LNCAP (cell line): ENCODE measurements at regions not wholly inside any gene's neighbourhood (a gene's known extent, or its start where the extent isn't known, plus 50 kb on each side); places are given as distances from the start of the nearest gene placed in this dataset.

Experiments
- TF ChIP-seq, protein P1 (sequence below): fragments of 450-650 bp; IDR thresholded peaks from 2 replicates; pipeline ENCODE4 v1.5.1; 2017; ENCODE audit warnings: mild to moderate bottlenecking

- TF ChIP-seq, protein P1, sequence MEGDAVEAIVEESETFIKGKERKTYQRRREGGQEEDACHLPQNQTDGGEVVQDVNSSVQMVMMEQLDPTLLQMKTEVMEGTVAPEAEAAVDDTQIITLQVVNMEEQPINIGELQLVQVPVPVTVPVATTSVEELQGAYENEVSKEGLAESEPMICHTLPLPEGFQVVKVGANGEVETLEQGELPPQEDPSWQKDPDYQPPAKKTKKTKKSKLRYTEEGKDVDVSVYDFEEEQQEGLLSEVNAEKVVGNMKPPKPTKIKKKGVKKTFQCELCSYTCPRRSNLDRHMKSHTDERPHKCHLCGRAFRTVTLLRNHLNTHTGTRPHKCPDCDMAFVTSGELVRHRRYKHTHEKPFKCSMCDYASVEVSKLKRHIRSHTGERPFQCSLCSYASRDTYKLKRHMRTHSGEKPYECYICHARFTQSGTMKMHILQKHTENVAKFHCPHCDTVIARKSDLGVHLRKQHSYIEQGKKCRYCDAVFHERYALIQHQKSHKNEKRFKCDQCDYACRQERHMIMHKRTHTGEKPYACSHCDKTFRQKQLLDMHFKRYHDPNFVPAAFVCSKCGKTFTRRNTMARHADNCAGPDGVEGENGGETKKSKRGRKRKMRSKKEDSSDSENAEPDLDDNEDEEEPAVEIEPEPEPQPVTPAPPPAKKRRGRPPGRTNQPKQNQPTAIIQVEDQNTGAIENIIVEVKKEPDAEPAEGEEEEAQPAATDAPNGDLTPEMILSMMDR, result no peak
Observed at GRCh38 chr4:167397586-167397985, 163.3 kb upstream of the SPOCK3 start.

DNA sequence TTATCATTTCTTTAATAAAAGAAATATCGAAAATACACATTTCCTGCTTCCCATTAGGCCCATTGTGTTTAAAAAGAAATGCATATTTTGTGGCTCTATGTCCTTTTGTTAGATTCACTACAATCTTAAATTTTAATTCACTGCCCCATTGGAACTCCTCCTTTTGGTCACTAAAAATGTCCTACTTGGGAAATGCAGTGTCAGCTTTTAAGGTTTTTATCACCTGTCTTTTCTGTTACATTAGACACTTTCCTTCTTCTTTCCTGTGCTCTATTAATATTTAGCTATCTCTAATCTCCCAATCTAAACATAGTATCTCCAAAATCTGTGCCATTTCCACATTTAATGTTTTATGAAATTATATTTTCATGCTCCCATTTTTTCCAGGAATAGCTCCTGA lies 164.9 kb upstream of the SPOCK3 start:
- TF ChIP-seq, protein P1, result no peak

- TF ChIP-seq, protein P1, result no peak
Observed at GRCh38 chr4:167406181-167406580, 171.9 kb upstream of the SPOCK3 start.

- TF ChIP-seq, protein P1, result no peak
Observed at GRCh38 chr4:167415461-167415860, 181.2 kb upstream of the SPOCK3 start.

- TF ChIP-seq, protein P1, result no peak
Observed at GRCh38 chr4:167419468-167420140, 185.3 kb upstream of the SPOCK3 start.

- TF ChIP-seq, protein P1, result no peak
Observed at GRCh38 chr4:167421201-167421600, 186.9 kb upstream of the SPOCK3 start.

DNA sequence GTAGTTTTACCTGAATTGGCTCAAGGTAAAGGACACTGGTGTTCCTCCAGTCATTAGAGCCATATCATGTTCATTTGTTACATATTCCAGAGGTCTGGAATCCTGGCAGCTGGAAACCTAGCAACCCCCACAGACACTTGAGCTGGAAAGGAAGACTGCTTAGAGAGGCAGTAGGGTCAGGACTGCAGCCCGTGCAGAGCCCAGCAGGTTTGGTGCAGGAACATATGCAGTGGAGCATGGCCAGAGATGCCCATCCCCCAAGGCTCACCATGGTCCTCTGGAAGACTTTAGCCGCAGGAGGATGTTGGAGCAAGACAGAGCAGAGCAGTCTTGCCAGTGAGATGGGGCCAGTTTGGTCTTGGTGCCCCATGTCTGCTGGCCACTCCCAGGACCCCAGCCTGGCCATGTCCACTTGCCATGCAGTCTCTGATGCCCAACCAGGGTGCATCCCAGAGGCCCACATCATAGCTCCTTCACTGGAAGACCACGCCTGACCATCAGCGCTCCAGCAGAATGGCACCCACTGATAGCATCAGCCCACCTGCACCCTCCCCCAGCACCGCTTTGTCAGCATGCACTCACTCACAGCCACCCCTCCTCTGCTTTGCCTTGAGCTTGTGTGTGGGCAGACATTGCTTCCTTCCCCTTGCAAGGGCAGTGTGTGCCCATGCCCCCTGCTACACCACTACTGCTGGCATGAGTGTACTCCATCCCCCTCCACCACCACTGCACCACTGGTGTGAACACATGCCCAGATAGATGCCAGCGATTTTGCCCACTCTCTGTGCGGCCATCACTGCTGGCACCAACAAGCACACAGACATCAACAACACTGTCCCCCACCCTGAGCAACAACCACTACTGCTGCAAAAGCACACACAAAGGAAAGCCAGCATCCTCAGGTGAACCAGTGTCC lies 190.3 kb upstream of the SPOCK3 start:
- TF ChIP-seq, protein P1, result no peak
